ENCODE measurements at regions not wholly inside any gene's neighbourhood (a gene's known extent, or its start where the extent isn't known, plus 50 kb on each side); places are given as distances from the start of the nearest gene placed in this dataset.

DNA sequence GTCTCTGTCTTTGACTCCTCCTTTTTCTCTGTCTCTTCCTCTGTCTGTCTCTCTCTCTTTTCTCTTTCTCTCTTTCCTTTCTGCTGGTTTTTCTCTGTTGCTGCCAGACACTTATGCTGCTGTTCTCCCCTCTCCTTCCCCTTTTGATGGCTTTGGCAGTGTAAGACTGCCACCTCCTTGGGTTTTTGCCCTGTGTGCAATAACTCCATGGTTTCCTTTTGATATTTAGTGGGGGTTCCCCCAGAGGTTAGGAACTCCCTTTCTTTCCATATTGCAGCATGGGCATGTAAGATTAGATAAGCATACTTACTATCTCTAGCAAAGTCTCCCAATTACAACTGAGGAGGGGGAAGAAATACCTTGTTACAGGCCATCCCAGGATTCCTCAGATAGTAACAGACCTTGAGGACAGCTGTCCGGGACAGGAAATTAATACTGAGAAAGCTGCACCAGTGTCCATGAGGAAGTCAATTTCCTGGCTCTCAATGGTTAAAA lies 333.8 kb upstream of the RBMY1B start:
- H3K9me3 ChIP-seq, result no peaks in the 10 kb centered on the region
- ATAC-seq, result no peak
- H3K4me3 ChIP-seq, result no peak overlapping the region
- H3K27me3 ChIP-seq, result no peaks in the 10 kb centered on the region
- 80% methylated on average over 1 of the region's 1 CpG; no CpG with 5 or more reads in 1 of the 2 donors for WGBS, 2 donors (ENCODE audit: low coverage in 1 of 2)
- H3K4me1 ChIP-seq, result no peaks in the 10 kb centered on the region
- H3K27ac ChIP-seq, result no peak overlapping the region
- no peaks in the 10 kb centered on the region for H3K36me3 ChIP-seq
- TF ChIP-seq, protein P1, sequence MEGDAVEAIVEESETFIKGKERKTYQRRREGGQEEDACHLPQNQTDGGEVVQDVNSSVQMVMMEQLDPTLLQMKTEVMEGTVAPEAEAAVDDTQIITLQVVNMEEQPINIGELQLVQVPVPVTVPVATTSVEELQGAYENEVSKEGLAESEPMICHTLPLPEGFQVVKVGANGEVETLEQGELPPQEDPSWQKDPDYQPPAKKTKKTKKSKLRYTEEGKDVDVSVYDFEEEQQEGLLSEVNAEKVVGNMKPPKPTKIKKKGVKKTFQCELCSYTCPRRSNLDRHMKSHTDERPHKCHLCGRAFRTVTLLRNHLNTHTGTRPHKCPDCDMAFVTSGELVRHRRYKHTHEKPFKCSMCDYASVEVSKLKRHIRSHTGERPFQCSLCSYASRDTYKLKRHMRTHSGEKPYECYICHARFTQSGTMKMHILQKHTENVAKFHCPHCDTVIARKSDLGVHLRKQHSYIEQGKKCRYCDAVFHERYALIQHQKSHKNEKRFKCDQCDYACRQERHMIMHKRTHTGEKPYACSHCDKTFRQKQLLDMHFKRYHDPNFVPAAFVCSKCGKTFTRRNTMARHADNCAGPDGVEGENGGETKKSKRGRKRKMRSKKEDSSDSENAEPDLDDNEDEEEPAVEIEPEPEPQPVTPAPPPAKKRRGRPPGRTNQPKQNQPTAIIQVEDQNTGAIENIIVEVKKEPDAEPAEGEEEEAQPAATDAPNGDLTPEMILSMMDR (IDR thresholded peaks at IDR 0.05), result no peak
- no peak for TF ChIP-seq EP300 (IDR thresholded peaks at IDR 0.05)
- no peak for TF ChIP-seq POLR2AphosphoS5 (IDR thresholded peaks at IDR 0.05)
- no peak for TF ChIP-seq POLR2A (IDR thresholded peaks at IDR 0.05)

DNA sequence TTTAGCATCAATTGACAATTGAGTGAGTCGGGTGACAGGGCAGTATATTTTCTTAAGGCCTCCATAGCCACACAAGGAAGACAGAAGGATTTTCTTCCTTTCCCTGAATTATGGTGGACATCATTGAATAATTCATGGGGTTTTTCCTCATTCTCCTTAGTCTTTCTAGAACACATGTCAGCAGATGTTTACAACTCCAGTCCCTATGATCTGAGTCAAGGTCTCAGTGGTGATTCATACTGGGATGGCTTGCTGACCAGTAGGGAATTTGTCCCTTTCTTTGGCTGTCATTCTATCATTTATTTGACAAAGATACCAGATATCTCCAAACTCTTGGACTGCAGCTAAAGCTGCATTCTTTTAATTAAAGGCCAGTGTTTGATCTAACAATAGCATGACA lies 332.9 kb upstream of the RBMY1B start:
- H3K36me3 ChIP-seq, result no peaks in the 10 kb centered on the region
- no peak overlapping the region for H3K27ac ChIP-seq
- H3K4me1 ChIP-seq, result no peaks in the 10 kb centered on the region
- 71% methylated on average over 1 of the region's 1 CpG; no CpG with 5 or more reads in 1 of the 2 donors for WGBS, 2 donors (ENCODE audit: low coverage in 1 of 2)
- no peaks in the 10 kb centered on the region for H3K27me3 ChIP-seq
- TF ChIP-seq POLR2A (IDR thresholded peaks at IDR 0.05) (no peak), EP300 (IDR thresholded peaks at IDR 0.05) (no peak), POLR2AphosphoS5 (IDR thresholded peaks at IDR 0.05) (no peak)
- TF ChIP-seq, protein P1 (IDR thresholded peaks at IDR 0.05), result no peak
- H3K4me3 ChIP-seq, result no peak overlapping the region
- no peaks in the 10 kb centered on the region for H3K9me3 ChIP-seq
- ATAC-seq, result no peak

DNA sequence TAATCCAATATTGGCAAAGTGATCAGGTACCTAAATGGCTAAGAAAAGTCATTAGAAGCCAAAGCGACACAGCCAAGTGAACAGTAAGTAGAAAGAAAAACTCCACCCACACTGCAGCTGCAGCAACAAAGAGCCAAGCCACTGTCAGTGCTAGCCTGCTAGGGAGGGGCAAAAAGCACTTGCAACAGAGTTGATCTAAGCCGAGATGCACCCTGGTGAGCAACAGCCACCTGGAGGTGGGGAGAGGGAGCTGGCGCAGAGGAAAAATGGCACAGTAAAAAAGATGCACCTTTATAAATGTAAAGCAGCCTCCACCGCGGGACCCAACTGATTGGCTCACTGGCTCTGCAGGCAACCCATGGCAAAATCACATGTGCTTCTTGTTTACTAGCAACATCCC lies 330.2 kb upstream of the RBMY1B start:
- TF ChIP-seq EP300 (IDR thresholded peaks at IDR 0.05) (no peak), POLR2AphosphoS5 (IDR thresholded peaks at IDR 0.05) (no peak), POLR2A (IDR thresholded peaks at IDR 0.05) (no peak)
- TF ChIP-seq, protein P1 (IDR thresholded peaks at IDR 0.05), result no peak
- no peak for ATAC-seq
- no peaks in the 10 kb centered on the region for H3K36me3 ChIP-seq

DNA sequence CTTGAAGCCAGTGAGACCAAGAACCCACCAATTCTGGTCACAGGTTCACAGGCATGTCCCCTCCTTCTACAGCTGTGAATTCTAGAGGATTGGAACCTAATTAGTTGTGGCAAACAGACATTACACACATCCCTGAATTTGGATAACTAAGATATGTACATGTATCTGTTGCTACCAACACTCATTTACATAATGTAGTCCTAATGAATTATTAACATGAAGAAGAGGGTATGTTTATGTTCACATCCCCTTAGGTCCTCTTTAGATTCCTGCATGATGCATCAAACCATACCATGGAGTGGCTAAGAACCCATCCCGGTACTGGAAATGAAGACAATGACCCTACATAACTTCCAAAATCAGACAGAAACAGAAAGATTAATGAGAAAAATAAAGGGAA lies 326.9 kb upstream of the RBMY1B start:
- ATAC-seq, result no peak

More for the DNA sequence above, 330.2 kb upstream of the RBMY1B start:
- Histone ChIP-seq H3K4me1 (no peaks in the 10 kb centered on the region), H3K27ac (no peak overlapping the region), H3K4me3 (no peak overlapping the region), H3K9me3 (no peaks in the 10 kb centered on the region), H3K27me3 (no peaks in the 10 kb centered on the region)
- WGBS, 2 donors (ENCODE audit: low coverage in 1 of 2), result 61% methylated on average over 3 of the region's 5 CpGs; no CpG with 5 or more reads in 1 of the 2 donors

More for the DNA sequence above, 326.9 kb upstream of the RBMY1B start:
- no peak overlapping the region for H3K27ac ChIP-seq
- TF ChIP-seq POLR2AphosphoS5 (IDR thresholded peaks at IDR 0.05) (no peak), POLR2A (IDR thresholded peaks at IDR 0.05) (no peak), EP300 (IDR thresholded peaks at IDR 0.05) (no peak)
- TF ChIP-seq, protein P1 (IDR thresholded peaks at IDR 0.05), result no peak
- H3K4me1 ChIP-seq, result no peaks in the 10 kb centered on the region
- H3K9me3 ChIP-seq, result no peaks in the 10 kb centered on the region
- H3K4me3 ChIP-seq, result no peak overlapping the region
- WGBS, 2 donors (ENCODE audit: low coverage in 1 of 2), result no CpG with 5 or more reads among the region's 1 CpG
- no peaks in the 10 kb centered on the region for H3K36me3 ChIP-seq
- no peaks in the 10 kb centered on the region for H3K27me3 ChIP-seq
